ENCODE measurements at regions not wholly inside any gene's neighbourhood (a gene's known extent, or its start where the extent isn't known, plus 50 kb on each side); places are given as distances from the start of the nearest gene placed in this dataset.

DNA sequence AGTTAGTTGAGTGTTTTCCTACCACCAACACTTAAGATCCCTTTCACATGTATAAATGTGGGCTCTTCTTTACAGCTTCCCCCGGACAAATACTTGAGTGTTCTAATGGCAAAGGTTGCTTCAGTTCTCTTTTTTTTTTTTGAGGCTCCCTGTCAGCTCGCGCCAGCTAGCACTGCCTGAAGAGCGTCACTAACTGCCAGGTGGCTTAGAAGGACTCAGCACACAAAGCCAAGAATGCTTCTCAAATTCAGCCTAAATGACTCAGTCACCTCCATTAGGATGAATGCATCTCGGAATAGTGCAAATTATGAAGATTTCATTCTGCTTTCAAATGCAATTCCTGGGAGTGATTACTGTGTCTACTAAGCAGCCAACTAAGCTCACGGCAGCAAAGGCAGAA is 150.7 kb upstream of the BTBD3 start:
- Histone ChIP-seq H3K27me3 (ENCODE audit: low read depth) (no peaks in the 10 kb centered on the region), H3K9me3 (no peaks in the 10 kb centered on the region), H3K4me1 (no peaks in the 10 kb centered on the region), H3K36me3 (no peaks in the 10 kb centered on the region), H3K4me3 (no peak overlapping the region), H3K27ac (no peak overlapping the region)
- TF ChIP-seq, protein P1, sequence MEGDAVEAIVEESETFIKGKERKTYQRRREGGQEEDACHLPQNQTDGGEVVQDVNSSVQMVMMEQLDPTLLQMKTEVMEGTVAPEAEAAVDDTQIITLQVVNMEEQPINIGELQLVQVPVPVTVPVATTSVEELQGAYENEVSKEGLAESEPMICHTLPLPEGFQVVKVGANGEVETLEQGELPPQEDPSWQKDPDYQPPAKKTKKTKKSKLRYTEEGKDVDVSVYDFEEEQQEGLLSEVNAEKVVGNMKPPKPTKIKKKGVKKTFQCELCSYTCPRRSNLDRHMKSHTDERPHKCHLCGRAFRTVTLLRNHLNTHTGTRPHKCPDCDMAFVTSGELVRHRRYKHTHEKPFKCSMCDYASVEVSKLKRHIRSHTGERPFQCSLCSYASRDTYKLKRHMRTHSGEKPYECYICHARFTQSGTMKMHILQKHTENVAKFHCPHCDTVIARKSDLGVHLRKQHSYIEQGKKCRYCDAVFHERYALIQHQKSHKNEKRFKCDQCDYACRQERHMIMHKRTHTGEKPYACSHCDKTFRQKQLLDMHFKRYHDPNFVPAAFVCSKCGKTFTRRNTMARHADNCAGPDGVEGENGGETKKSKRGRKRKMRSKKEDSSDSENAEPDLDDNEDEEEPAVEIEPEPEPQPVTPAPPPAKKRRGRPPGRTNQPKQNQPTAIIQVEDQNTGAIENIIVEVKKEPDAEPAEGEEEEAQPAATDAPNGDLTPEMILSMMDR (IDR thresholded peaks at IDR 0.05) = no peak
- DNase-seq (no peak), ATAC-seq (peak; percentile 26 to 29)
- intact Hi-C loops (cut with DNase I) = no loop called here

- DNase-seq (no peak), ATAC-seq (no peak)
- no peak overlapping the region for H3K27ac ChIP-seq
- H3K4me3 ChIP-seq = no peak overlapping the region
- no peaks in the 10 kb centered on the region for H3K4me1 ChIP-seq
- H3K36me3 ChIP-seq = no peaks in the 10 kb centered on the region
- intact Hi-C loops (cut with DNase I) = no loop called here
- TF ChIP-seq, protein P1 (IDR thresholded peaks at IDR 0.05) = no peak
- no peaks in the 10 kb centered on the region for H3K9me3 ChIP-seq
- no peaks in the 10 kb centered on the region for H3K27me3 ChIP-seq (ENCODE audit: low read depth)
Measured at GRCh38 chr20:11769825-11770224, 147.9 kb upstream of the BTBD3 start.

- no peaks in the 10 kb centered on the region for H3K27me3 ChIP-seq (ENCODE audit: low read depth)
- H3K36me3 ChIP-seq = no peaks in the 10 kb centered on the region
- intact Hi-C loops (cut with DNase I) = no loop called here
- no peak for ATAC-seq
- H3K4me1 ChIP-seq = no peaks in the 10 kb centered on the region
- TF ChIP-seq, protein P1 (IDR thresholded peaks at IDR 0.05) = no peak
- no peak overlapping the region for H3K4me3 ChIP-seq
- no peaks in the 10 kb centered on the region for H3K9me3 ChIP-seq
- no peak for DNase-seq
- H3K27ac ChIP-seq = no peak overlapping the region
Measured at GRCh38 chr20:11772226-11772730, 145.4 kb upstream of the BTBD3 start.

GRCh38 chr20:11776687-11777086 is 141.0 kb upstream of the BTBD3 start:
- no peak for ATAC-seq
- Histone ChIP-seq H3K36me3 (no peaks in the 10 kb centered on the region), H3K4me1 (peaks cover 7% of the 10 kb centered on the region), H3K9me3 (no peaks in the 10 kb centered on the region), H3K27me3 (ENCODE audit: low read depth) (no peaks in the 10 kb centered on the region), H3K4me3 (no peak overlapping the region), H3K27ac (no peak overlapping the region)
- intact Hi-C loops (cut with DNase I) = no loop called here
- TF ChIP-seq, protein P1 (IDR thresholded peaks at IDR 0.05) = no peak
- no peak for DNase-seq

- no peaks in the 10 kb centered on the region for H3K27me3 ChIP-seq (ENCODE audit: low read depth)
- H3K36me3 ChIP-seq = no peaks in the 10 kb centered on the region
- intact Hi-C loops (cut with DNase I) = no loop called here
- ATAC-seq (no peak), DNase-seq (no peak)
- TF ChIP-seq, protein P1 (IDR thresholded peaks at IDR 0.05) = no peak
- peaks cover 7% of the 10 kb centered on the region for H3K4me1 ChIP-seq
- H3K9me3 ChIP-seq = no peaks in the 10 kb centered on the region
- no peak overlapping the region for H3K4me3 ChIP-seq
- peak overlapping the region; percentile 32 for H3K27ac ChIP-seq
Measured at GRCh38 chr20:11777387-11778205, 140.1 kb upstream of the BTBD3 start.
